GM12878 (cell line): ENCODE measurements at regions not wholly inside any gene's neighbourhood (a gene's known extent, or its start where the extent isn't known, plus 50 kb on each side); places are given as distances from the start of the nearest gene placed in this dataset.

Experiments
- CREB1 ChIP-seq: IDR thresholded peaks from 2 replicates; pipeline ENCODE4 v1.6.1; 2012; ENCODE audit warnings: low read depth, mild to moderate bottlenecking, inconsistent platforms
- GABPA ChIP-seq: IDR thresholded peaks from 2 replicates; pipeline ENCODE4 v1.6.1; 2014; ENCODE audit warnings: antibody characterized with exemption, low read depth, mild to moderate bottlenecking, inconsistent platforms
- SREBF2 ChIP-seq: IDR thresholded peaks from 2 replicates; pipeline ENCODE4 v1.6.1; 2012; ENCODE audit warnings: mild to moderate bottlenecking, low read length

GRCh38 chr3:170695486-170696064 lies 109.7 kb upstream of the SLC7A14 start:
- TF ChIP-seq GABPA (no peak), SREBF2 (no peak), CREB1 (no peak)
